AG04450 (cell line): ENCODE measurements at regions not wholly inside any gene's neighbourhood (a gene's known extent, or its start where the extent isn't known, plus 50 kb on each side); places are given as distances from the start of the nearest gene placed in this dataset.

ENCODE experiments used
- CTCF ChIA-PET: fragments of 300-600, 350-600 bp; formaldehyde crosslinking; extraction: SDS; loops from one replicate; lab custom pipeline; 2022; ENCODE audit warnings: antibody characterized with exemption, inconsistent platforms; lab: Charles Lee
- POLR2A ChIA-PET: fragments of 350-600 bp; formaldehyde crosslinking; extraction: SDS; loops from one replicate; lab custom pipeline; 2021; ENCODE audit warnings: antibody characterized with exemption, inconsistent platforms; lab: Yijun Ruan, JAX
- DNase-seq: peaks from one replicate; pipeline ENCODE4 v3.0.0-alpha.2; 2011; ENCODE audit warnings: low read depth, low spot score
- H3K27ac ChIP-seq: one replicate; pipeline ENCODE4 v1.5.1; 2012; ENCODE audit warnings: low read depth, low read length, control low read depth
- H3K27me3 ChIP-seq: one replicate; pipeline ENCODE4 v1.6.0; 2012; ENCODE audit warnings: low read length; ENCODE audit not compliant: control insufficient read depth, insufficient read depth
- H3K4me3 ChIP-seq: 2 replicates; pipeline ENCODE4 v1.5.1; 2011; ENCODE audit warnings: mild to moderate bottlenecking, low read depth, low read length, control low read depth
- H3K9me3 ChIP-seq: 2 replicates; pipeline ENCODE4 v1.5.1; 2012; ENCODE audit warnings: low read length; ENCODE audit not compliant: control insufficient read depth, insufficient read depth
- TF ChIP-seq, protein P1 (sequence below): IDR thresholded peaks from 2 replicates; pipeline ENCODE4 v1.5.1; 2011; ENCODE audit warnings: low read depth, low read length, control low read depth, inconsistent platforms

DNA sequence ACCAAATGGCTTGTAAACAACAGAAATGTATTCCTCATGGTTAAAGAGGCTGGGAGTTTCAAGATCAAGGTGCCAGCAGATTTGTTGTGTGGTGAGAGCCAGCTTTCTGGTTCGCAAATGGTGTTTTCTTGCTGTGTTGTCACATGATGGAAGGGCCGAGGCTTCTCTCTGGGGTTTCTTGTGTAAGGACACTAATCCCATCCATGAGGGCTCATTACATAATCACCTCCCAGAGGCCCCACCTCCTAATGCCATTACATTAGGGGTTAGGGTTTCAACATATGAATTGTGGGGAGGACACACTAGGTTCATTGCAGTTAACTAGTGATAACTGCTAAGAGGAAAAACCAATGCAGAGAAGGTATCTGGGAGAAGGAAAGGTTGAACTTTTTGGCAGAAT, 103.5 kb upstream of the ENPEP start:
- no peak overlapping the region for H3K27ac ChIP-seq
- H3K27me3 ChIP-seq = no peaks in the 10 kb centered on the region
- no peak for DNase-seq
- TF ChIP-seq, protein P1, sequence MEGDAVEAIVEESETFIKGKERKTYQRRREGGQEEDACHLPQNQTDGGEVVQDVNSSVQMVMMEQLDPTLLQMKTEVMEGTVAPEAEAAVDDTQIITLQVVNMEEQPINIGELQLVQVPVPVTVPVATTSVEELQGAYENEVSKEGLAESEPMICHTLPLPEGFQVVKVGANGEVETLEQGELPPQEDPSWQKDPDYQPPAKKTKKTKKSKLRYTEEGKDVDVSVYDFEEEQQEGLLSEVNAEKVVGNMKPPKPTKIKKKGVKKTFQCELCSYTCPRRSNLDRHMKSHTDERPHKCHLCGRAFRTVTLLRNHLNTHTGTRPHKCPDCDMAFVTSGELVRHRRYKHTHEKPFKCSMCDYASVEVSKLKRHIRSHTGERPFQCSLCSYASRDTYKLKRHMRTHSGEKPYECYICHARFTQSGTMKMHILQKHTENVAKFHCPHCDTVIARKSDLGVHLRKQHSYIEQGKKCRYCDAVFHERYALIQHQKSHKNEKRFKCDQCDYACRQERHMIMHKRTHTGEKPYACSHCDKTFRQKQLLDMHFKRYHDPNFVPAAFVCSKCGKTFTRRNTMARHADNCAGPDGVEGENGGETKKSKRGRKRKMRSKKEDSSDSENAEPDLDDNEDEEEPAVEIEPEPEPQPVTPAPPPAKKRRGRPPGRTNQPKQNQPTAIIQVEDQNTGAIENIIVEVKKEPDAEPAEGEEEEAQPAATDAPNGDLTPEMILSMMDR = no peak
- H3K9me3 ChIP-seq = no peaks in the 10 kb centered on the region
- POLR2A ChIA-PET = no interaction called here
- CTCF ChIA-PET = interaction anchor here (0.5 kb wide), 1 partner anchor 1693 kb away, joined by 4 read pairs; no protein-coding TSS in a partner anchor
- H3K4me3 ChIP-seq = no peak overlapping the region

DNA sequence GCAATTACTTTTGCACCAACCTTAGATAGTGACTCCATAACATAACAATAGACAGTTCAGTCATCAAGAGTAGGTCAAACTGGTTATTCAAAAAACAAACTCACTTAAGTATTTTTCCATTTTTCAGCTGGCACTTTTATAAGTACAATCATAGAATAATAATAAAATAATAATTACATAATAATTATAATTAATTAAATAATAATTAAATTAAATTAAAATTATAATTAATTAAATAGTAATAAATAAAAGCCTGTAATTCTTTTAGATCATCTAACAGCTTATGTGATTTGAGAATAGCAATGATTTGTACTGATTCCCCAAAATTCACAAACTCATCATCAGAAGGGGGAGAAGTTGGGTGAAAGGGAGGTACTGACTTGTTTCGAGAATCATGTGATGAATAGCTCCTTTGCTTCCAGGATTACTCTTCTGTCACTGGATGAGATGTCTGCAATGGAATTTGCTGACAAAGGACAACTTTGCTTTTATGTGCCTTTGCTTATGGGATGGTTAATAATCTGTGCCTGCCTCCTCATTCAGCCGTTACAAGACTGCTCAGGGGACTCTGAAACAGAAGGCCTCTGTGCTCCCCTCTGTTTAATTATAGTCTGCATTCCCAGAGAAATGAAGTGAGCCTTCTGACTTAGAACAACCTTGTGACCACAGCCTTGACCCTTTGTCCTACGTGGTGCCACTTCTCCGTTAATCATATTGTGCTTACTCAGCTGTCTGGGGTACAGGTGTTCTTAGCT, 104.8 kb upstream of the ENPEP start:
- no peak overlapping the region for H3K27ac ChIP-seq
- POLR2A ChIA-PET = no interaction called here
- TF ChIP-seq, protein P1 = no peak
- CTCF ChIA-PET = interaction anchor here (0.7 kb wide), 1 partner anchor 56 kb away, joined by 3 read pairs; no protein-coding TSS in a partner anchor
- DNase-seq = no peak
- H3K4me3 ChIP-seq = no peak overlapping the region
- no peaks in the 10 kb centered on the region for H3K9me3 ChIP-seq
- no peaks in the 10 kb centered on the region for H3K27me3 ChIP-seq

DNA sequence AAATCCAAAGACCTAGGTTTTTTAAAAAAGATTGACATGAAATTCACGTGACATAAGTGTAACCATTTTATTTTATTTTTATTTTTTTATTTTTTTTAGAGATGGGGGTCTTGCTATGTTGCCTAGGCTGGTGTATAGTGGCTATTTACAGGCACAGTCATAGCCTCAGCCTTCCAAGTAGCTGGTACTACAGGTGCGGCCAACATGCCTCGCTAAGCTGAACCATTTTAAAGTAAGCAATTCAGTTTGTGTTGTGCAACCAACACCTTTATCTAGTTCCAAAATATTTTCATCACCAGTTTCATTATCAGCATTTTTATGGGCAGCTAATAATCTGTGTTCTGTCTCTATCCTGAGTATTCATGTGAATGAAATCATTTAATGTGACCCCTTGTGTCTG, 107.5 kb upstream of the ENPEP start:
- Histone ChIP-seq H3K27ac (no peak overlapping the region), H3K27me3 (no peaks in the 10 kb centered on the region), H3K9me3 (no peaks in the 10 kb centered on the region), H3K4me3 (no peak overlapping the region)
- ChIA-PET POLR2A (no interaction called here), CTCF (no interaction called here)
- no peak for DNase-seq
- TF ChIP-seq, protein P1 = no peak

DNA sequence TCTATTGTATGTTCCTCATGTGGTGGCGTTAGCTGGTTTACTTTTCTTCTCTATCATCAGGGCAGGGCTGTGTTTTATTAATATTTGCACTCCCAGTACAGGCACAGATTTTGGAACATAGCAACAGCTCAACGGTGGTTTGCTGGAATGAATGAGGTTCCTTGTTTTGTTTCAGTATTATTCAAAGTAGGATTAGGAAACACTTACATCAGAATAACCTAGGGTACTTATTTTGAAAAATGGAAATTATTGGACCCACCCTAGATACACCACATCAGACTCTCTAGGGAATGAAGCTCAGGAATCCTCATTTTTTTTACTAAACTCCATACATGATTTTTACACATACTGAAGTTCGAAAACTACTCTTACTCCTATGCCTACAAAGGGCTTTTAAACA, 108.8 kb upstream of the ENPEP start:
- no peak for DNase-seq
- ChIA-PET POLR2A (no interaction called here), CTCF (no interaction called here)
- Histone ChIP-seq H3K27ac (no peak overlapping the region), H3K27me3 (no peaks in the 10 kb centered on the region), H3K9me3 (no peaks in the 10 kb centered on the region), H3K4me3 (no peak overlapping the region)
- TF ChIP-seq, protein P1 = no peak

DNA sequence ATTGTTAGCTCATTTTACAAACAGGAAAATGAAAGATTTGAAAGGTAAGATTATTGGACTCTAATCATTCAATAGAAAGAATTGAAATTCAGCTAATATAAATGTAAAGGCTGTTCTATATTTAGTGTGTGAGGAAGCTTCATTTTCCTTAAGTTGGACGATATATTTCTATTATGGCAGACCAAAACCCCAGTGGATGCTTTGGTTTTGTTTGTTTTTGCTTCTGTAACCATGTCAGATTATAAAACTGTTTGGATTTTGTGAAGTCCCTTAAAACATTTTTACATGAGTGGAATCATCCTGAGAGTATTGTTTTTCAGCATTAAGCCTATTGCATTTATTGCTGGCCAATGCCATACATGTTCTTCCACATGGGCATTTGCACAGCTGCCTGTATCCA, 110.2 kb upstream of the ENPEP start:
- no peak for DNase-seq
- Histone ChIP-seq H3K9me3 (no peaks in the 10 kb centered on the region), H3K27me3 (no peaks in the 10 kb centered on the region), H3K4me3 (no peak overlapping the region), H3K27ac (no peak overlapping the region)
- TF ChIP-seq, protein P1 = no peak
- POLR2A ChIA-PET = no interaction called here
- CTCF ChIA-PET = interaction anchor here (0.6 kb wide), 1 partner anchor 318 kb away, joined by 5 read pairs; no protein-coding TSS in a partner anchor
